ENCODE measurements at regions not wholly inside any gene's neighbourhood (a gene's known extent, or its start where the extent isn't known, plus 50 kb on each side); places are given as distances from the start of the nearest gene placed in this dataset.
A peak's percentile ranks its signal among the peaks of the same experiment; 100 is the strongest.

DNA sequence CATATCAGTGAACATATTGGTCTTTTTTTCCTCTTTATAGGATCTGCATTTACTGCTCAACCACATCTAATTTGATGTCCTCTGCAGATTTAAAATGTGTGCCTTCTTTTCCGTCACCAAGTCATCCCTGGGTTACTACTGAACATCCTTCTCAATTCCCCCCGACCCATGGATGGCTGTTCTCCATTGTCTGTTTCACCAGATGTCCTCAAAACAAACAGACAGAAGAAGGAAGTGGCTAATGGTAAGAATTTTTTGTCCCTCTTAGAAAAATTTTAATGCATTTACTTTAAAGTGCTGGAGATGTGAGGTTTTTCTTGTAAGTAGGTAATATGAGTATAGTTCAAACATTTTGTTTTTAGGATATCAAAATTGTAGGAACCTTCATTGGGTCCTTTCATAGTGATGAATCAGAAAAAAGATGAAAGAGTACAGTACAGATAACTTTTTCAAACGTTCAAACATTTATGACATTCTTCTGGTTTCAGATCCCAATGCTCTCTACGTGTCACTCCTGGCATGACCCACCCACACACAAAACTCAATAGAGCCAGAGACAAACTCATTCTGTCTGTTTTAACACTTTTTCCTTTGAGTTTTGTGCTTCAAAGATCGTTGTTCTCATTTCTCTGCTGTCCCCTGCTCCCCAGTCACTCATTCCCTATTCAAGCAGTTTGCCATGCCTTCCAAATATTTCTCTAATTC is 276.4 kb downstream of the PRL start:
- DNase-seq (ENCODE audit: low read depth), result no peak

DNA sequence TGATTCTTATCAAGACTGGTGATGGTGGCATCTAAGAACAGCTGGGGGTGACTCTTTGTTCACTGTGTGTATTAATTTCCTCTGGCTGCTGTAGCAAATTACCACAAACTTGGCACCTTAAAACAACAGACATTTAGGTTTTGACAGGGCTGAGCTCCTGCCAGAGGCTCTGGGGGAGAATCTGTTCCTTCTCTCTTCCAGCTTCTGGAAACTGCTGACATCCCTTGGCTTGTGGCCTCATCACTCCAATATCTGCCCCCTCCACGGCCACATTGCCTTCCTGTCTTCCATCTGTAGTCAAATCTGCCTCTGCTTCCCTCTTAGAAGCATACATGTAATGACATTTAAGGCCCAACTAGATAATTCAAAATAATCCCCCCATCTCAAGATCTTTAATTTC is 274.9 kb downstream of the PRL start:
- DNase-seq (ENCODE audit: low read depth), result no peak

DNA sequence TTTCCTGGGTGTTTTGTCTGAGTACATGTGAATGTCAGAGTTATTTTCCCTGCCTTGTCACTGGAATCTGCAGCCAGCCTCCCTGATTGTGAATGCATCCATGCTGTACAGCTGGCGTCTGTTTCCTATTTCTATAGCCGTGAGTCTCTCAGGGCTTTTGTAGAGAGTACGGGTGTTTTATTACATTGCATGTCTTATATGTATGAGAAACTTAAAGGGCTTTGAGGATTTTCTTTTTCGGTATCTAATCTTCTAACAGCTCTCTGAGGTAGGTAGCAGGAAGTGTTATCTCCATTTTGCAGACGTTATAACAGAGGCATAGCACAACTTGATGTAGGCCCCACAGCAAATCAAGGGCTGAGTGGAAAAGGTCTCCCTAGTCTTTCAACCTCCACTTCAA is 272.9 kb downstream of the PRL start:
- DNase-seq (ENCODE audit: low read depth), result no peak

DNA sequence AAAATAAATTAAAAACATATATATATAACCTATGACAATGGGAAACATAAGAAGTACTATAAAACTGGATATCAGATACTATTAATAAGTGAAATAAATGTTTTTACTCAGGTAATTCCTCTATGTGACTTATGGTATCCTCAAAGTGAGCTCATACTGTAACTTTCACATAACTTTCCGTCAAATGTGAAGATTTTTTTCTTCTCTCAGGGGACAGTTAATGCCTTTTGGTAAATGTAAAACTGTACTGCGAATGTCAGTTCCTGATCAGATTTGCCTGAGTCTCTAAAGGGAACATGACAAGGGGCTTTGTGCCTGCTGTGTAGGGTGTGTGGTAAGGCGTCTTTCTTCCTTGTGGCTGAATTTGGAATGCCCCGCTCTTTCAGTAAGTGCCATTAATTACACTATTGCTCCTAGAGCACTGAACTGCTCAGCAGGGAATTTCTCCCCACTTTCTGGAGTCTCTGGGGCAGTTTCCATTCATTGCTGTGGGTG is 271.8 kb downstream of the PRL start:
- no peak for DNase-seq (ENCODE audit: low read depth)

DNA sequence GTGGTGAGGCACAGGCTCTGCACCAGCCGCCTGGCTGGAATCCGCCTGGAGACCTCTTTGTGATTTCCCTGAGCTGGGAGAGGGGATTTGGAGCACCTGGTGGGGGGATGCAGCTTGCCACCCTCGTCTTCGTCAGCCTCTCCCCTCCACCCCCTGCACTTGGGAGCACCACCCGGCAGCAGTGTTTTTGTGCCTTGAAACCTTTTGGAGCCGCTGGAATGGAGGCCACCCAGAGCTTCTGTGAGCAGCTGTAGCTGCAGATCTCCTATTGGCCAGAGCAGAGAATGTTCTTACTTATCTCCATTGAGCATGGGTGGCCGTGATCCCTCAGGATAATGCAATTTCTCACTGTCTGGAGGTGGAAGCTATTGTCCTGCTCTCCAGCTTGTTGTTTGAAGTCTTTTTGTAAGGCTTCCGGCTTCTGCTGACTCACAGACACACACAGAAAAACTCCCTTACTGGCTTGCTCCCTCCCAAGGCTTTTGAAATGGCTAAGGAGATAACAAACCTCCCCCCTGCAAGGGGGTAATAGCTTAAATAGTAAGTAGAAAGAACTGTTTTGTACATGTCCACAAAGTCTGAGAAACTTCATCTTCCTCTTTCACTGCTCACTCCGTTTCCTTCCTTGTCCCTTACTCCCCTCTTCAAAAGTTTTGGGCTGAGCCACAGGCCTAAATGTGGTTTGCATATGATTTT is 271.2 kb downstream of the PRL start:
- DNase-seq (ENCODE audit: low read depth), result peak; percentile 81

DNA sequence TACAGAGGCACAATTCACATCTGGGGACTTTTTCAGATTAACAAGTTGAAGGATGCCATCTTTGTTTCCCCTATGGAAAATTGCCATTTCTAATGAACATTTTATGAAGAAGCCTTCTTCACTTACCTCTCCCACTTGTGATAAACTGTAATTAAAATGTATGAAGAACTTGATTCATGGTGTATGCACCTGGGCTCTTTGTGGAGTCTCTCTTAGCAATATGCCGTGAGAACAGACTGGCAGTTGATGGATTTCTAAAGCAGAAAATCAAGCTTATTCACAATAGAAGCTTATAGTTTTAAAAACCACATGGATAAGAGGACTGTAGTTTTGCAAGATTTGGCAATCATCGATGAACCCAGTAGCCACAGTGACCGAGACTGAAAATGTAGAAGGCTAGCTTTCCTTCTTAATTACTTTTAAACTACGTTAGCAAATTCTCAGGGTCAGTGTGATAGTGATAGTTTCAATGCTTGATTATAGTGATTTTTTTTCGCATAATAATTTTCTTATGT is 270.6 kb downstream of the PRL start:
- no peak for DNase-seq (ENCODE audit: low read depth)

DNA sequence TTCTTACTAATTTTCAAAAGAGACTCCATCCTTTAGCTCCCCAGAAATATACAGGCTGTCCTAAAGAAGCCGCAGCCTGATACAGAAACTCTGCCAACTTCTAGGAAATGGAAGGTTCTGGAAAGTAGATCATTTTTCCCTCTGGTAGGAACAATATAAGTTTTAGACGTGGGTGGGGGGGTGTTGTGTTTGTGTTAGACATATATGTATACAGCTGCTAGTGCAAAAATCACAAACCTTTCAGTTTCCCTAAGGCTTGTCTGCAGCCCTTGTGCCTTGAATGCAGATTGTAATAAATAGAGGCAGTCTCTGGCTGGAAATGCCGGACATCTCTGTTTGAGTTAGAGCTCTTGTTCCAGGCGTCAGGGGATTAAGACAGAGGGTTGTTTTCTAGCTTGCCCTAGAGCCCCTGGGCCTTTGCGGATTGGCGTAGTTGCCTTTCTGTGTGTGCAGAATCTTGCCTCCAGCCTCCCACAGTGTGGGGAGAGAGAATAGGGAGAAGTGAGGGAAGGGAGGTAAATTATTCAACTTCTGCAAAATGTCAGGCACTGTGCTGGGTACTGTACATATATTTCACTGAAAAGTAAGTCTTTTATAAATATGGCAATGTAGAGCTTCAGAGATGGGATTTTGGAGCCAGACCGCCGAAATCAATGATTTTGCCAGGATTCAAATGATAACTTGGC is 269.7 kb downstream of the PRL start:
- no peak for DNase-seq (ENCODE audit: low read depth)

DNA sequence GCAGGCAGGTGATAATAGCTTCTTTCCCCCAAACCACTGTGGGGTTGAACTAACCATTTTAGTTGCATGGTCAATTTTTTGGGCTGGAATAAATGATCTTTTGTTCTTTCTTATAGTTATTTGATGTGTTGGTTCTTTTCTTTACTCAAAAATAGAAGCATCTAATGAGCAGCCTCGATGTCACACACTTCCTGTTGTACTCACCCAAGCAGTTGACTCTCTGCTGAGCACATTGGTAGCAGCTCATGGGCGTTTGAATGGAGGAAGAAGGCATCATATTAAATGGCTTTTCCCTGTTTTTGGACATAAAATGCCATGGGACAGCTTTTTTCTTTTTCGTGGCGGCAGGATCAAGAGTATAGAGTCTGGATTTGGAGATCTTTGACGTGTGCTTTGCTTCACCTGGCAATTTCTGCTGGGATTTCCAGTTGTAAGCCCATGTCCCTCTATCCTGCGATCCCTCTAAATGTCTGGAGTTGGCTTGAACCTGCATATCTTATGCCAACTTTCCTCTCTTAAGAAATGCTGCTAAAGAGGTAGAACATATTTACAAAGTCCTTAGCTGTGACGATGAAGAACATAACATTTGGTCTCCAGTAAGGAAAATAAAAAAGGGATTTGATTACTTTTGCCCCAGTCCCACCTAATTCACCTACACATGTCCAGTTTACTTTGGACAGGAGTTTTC is 268.3 kb downstream of the PRL start:
- no peak for DNase-seq (ENCODE audit: low read depth)

DNA sequence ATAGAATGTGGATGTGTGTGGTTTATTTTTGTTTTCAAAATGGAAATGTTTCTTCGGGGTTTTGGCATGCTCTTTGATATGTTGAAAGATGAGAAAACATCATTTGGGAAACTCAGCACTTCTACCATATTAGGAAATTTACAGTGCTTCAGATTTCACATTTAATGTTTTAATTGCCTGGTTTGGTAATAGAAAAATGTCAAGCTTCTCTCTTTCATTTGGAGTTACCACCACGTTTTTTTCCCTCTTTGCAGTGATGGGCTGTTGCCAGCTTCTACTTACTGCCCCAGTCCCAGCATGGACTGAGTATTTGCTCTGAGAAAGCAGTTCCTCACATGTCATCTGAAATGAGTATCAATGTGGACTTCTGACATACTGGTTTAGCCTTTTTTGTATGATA is 267.7 kb downstream of the PRL start:
- DNase-seq (ENCODE audit: low read depth), result no peak

DNA sequence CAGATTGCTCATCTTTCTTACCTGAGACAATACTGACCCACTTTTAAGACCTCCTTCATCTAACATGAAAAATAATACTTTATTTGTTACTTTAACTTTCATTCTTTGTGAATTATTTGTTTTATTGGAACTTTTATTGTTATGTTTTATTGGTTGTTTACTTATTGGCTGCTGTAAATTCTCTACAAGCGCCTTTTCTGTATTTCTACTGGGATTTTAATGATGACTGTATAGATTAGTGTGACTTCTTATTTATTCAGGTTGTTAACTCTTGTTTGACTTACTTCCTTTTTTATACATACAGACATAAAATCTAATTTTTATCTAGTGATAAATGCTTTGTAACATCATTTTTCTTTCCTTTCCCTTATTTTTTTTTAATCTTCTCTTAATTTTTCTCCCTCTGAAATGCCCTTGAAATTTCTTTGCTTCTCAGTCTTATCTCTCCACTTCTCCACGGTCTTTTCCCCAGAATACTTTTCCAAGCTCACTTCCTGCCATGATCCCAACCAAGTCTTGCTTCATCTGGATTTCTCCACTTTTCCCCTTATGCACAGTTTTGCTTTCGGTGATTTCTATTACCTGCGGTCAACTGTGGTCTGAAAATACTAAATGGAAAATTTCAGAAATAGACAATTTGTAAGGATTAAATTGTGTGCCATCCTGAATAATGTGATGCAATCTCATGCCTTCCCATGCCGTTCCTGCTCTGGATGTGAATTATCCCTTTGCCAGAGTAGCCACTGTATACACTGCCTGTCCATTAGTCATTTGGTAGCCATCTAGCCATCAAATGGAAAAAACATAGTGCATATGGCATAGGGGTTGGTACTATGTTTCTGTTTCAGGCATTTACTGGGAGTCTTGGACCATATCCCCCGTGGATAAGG is 265.9 kb downstream of the PRL start:
- DNase-seq (ENCODE audit: low read depth), result no peak

DNA sequence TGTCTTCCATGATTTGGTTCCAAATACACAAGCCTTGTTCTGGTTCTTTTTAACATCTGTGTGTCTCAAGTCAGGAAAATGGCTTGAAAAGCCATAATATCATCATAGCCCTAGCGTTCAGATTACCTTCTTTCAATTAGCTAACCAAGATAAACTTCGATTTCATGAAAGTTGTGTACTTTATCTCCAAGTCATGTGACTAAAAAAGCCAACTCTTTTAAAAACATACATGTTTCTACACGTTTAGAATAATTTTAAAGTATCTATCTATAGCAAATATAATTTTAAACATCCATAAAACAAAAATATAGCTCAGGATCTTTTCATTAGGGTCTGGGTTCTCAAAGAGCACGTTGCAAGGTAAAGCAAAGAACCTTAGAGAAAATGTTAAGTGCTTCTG is 261.1 kb downstream of the PRL start:
- no peak for DNase-seq (ENCODE audit: low read depth)

DNA sequence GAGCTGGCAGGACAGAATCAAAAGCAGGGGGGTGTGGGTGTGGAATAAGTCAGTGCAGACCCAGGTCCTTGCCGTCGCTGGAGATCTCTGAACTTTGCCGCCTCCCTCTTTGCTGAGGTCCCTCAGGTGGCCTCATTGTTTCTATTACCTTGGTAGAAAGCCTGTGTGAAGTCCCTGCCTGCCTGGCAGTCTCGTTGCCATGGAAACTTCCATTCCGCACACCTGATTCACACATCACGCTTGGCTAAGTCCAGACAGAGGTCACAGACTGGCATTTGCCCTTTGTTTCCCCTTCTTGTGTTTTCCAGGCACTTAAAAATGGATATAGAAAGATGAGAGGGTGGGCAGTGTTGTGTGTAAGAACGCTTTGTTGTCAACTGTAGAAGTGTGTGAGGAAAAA is 260.6 kb downstream of the PRL start:
- DNase-seq (ENCODE audit: low read depth), result peak; percentile 31

DNA sequence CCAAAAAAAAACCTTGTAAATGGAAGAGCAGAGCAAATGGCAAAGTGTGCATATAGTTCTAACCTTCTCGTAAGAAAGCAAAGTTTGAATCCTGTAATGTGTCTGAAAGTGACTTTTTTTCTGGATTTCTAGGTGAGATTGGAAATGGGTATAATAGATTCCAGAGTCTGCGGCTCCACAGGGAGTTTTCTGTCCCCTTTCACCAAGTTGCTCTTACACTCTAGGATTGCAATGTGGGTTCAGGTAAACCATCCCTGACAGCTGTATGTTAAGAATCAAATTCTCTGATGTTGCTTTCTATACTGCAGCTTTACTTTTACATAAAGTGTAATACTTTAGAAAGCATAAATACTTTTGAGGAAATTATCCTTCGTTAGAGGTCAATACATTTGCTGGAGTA is 260.1 kb downstream of the PRL start:
- DNase-seq (ENCODE audit: low read depth), result no peak

DNA sequence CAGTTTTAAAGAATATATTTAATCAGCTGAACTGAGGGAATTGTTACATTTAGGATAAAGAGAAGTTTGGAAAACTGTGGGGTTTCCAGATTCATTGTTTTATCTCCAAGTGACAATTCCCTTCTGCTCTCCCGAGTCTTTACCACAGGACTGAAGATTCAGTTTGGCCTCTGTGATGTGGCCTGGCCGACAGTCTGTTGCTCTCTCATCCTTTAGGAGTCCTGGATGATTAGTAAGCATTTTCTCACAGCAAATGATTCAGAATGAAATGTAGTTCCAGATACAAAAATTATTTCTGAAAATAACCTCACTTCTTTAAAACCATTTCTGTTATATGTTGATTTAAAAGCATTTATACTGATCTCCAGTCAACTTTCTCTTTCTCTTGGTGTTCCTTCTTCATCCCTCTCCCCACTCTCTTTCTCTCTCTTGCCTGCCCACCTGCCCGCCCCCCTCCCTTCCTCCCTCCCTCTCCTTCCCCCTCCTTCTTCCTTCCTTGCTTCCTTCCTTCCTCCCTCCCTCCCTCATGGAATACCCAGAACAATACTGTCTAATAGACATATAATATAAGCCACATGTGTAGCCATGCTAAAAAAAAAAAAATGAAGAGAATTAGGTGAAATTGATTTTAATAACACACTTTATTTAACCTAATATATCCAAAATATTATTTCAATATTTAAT is 254.9 kb downstream of the PRL start:
- no peak for DNase-seq (ENCODE audit: low read depth)

DNA sequence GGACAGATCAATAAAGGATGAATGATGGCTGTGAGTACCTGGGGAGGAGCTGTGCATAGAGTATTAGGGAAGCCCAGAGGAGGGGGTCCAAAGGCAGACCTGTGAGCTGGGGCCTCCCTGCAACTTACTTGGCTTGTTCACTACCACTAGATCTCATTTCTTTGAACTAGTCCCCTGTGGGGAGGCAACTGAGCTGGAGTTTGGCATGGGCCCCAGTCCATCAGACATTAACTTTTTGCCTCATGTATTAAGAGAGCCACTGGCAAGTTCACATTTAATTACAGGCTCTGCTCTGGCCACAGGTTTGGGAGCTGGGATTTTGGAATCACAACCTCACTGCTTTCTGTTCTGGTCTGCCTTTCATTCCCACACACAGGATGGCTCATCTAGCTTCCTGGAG is 254.1 kb downstream of the PRL start:
- no peak for DNase-seq (ENCODE audit: low read depth)

DNA sequence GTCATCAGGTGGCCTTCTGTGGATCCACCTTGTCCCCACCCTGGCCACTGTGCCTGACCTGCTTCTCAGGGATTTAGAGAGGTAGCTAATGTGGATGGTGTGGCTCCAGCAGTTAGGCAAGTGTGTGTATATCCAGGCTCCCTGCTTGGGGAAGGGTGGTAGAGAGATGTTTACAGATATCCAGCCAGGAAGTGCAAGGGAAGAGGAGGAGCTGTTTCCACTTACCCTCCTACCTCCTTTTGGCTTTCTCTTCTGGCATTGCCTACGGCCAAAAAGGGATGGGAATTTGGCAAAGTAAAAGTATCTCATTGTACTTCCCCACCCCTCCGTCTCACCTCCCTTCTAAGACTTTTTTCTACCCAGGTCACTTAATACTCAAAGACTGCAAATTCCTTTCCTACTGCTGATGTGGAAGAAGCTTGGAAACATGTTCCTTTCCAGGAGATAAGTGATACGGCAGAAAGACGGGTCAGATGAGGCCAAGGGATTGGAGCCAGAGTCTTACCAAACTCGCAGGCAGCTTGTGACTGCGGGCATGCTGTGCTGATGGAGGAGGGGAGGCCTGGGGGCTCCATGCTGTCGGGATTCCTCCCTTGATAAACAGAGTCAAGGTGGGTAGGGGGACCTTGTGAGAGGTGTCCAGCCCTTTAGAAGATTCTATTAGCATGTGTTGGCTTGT is 253.4 kb downstream of the PRL start:
- peak; percentile 21 for DNase-seq (ENCODE audit: low read depth)

DNA sequence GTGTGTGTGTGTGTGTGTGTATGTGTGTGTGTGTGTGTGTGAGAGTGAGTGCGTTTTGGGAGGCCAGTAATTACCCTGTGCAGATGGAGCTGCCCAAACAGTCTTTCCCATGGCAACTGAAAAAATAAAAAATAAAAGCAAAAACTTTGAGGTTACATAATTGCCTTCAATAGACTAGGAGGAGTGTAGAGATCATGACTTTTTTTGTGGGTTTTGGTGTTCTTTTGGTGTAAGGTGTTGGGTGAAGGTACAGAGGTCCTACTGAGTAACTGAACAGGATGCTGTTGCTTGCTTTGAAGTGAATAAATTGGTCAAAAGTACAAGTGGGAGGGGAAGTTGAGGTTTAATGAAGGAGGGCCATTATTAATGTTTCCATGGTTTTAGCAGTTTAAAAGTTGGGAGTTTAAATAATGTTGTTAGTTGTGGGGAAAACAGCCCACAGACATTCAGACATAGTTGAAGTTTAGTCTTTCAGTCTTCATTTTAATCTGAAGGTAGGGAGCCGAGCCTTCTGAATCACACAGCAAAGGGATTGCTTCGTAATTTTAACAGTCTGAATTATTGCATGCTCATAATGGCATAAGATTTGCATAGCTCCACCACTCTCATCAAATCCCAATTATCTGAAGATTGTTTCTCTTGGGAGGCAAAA is 251.4 kb downstream of the PRL start:
- no peak for DNase-seq (ENCODE audit: low read depth)

DNA sequence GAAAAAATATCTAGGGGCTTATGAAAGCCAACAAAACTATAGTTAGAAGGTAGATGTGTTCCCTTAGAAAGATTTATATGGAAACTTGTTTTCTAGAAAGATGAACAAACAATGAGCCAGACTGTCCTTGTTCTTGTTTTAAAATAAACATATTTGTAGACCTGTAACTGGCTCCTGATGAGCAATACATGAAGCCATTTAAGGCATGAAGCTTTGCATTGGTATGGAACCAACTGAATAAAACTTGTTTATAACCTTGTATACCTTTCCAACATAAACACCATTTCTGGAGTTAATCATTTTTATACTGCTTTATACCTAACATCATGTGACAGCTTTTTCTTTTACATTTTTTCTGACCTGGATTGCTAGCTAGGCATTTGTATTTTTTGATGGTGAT is 247.8 kb downstream of the PRL start:
- DNase-seq (ENCODE audit: low read depth), result no peak

DNA sequence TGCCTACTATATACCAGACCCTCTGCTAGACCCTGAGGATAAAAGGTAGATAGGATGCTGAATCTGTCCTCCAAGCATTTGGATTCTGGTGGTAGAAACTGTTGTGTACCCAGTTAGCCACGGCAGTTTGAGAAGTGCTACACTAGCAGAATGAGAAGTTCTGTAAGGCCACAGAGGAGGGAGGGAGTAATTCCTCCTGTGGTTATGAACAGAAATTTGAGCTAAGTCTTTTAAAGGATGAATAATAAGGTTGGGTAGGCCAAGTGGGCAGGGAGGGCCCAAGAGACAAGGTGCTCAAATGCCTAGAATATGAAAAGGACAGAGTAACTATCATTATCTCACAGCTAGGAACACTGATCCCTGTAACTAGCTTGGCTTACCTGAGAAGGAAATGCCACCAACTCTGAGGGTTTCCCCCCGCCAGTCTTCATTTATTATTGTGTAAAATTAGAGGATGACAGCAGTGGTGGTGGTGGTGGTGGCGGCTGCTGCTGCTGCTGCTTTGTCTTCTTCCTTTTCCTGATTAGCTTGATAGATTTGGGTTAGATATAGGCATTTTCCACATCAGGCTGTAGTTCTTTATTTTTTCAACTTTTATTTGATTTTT is 243.3 kb downstream of the PRL start:
- DNase-seq (ENCODE audit: low read depth), result no peak

Data from HT1080 (cell line).